Stimulated activated CD8-positive, alpha-beta memory T cell treated with anti-CD3 and anti-CD28 coated beads, Interleukin-12 subunit alpha, Interleukin-12 subunit beta, amount 100 ng/mL, for 24 hours (primary cell): ENCODE measurements at regions not wholly inside any gene's neighbourhood (a gene's known extent, or its start where the extent isn't known, plus 50 kb on each side); places are given as distances from the start of the nearest gene placed in this dataset.

Experiments used
- DNase-seq: peaks from one replicate; pipeline ENCODE4 v3.0.0-alpha.2; 2020; ENCODE audit errors: extremely low read depth

DNA sequence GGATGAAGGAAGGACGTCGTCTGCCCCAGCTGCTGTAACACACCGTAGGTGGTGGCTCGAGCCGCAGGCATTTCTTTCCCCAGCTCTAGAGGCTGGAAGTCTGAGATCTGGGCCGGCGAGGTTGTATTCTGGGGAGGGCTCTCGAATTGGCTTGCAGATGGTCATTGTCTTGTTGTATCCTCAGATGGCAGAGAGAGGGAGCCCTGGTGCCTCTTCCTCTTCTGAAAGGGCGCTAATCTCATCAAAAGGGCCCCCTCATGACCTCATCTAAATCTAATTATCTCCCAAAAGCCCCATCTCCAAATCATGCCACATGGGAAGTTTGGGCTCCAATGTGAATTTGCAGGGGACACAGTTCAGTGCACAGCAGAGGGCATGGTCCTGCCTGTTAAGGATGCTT is 109.0 kb downstream of the SIK1 start:
- DNase-seq: no peak

- DNase-seq: no peak
Observed at GRCh38 chr21:43317254-43317748, 109.6 kb downstream of the SIK1 start.

GRCh38 chr21:43316156-43316845 is 110.6 kb downstream of the SIK1 start:
- DNase-seq: no peak

GRCh38 chr21:43315244-43316137 is 111.4 kb downstream of the SIK1 start:
- no peak for DNase-seq

DNA sequence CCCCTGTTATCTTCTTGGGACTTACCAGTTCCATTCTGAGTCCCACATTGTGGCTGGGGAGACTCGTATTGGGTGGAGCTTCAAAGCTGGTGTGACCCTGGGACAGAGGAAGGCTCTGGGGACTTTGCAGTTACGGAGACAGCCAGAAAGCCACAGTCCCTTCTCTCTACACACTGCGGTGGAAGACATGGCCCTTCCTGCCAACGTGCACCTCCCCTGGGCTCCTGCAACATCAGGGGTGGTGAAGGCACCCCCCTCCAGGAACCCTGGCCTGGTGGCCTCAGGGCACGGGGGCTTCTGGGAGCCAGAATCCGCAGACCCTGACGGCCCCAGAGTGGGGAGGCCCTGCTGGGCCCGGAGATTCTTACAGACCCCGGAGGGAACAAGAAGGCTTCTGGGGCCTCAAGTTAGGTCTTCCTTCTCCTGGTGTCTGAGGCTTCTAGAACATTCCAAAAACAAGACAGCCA is 113.0 kb downstream of the SIK1 start:
- DNase-seq: no peak

GRCh38 chr21:43313221-43313938 is 113.6 kb downstream of the SIK1 start:
- DNase-seq: no peak

DNA sequence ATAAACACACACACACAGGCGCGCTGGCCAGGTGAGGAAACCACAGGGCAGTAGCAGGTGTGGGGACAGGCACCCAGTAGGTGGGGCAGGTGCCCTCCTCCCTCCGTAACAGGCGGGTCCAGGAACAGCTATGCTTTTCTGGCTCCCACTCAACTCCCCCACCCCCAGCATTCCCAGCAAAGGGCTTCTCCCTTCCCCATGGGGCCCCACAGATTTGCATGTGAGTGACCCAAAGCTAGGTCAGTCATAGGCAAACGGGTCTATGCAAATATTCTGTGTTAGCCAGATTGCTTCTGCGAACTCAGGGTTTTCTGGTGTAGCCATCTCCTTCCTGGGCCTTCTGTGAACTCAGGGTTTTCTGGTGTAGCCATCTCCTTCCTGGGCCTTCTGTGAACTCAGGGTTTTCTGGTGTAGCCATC is 114.2 kb downstream of the SIK1 start:
- no peak for DNase-seq

DNA sequence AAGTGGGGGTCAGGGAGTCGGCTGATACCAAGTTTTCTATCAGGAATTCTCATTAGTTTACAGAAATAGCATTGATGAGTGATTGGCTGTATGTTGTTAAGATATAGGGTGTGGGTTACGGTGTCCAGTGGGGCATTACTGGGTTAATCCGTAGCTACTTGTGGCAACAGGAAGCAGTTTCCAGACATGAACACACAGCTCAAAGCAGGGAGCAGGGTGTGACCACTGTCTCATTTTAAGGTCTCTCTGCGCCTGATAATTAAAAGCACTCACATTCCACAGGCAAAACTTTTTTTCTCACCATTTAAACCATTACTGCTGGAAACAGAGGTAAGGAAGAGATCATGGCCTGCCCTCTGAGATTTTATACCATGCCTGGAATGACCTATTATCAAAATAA is 114.9 kb downstream of the SIK1 start:
- DNase-seq: no peak

DNA sequence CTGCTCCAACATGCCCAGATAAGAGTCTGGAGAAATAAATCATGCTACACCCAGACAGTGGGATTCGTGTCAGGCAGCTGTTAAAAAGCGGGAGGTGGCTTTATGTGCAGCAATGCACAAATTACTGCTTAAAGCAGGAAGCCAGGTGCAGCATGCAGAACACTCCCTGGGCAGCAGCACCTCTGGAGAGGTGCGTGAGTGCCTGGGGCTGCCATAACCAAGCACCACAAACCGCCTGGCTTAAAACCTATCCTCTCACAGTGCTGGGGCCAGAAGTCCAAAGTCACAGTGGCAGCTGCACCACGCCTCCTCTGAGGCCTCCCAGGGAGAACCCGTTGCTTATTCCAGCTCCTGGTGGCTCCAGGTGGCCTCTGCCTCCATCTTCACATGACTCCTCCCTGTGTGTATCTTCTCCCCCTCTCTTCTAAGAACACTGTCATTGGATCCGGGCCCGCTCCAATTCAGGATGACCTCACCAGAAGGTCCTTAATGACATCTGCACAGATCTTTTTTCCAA is 115.6 kb downstream of the SIK1 start:
- DNase-seq: no peak

DNA sequence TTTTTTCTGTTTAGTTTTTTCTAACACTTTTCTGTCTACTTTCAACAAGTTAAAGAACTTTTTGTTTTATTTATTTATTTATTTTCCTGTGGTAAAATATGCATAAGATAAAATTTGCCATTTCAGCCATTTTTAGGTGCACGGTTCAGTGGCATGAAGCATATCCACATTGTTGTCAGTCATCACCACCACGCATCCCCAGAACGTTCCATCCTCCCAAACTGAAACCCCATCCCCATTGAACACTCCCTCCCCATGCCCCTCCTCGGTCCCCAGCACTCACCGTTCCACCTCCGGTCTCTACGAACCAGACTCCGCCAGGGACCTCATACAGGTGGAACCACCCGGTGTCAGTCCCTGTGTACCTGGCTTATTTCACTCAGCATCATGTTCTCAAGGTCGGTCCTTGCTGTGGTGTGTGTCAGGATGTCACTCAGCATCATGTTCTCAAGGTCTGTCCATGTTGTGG is 118.1 kb downstream of the SIK1 start:
- DNase-seq: no peak

DNA sequence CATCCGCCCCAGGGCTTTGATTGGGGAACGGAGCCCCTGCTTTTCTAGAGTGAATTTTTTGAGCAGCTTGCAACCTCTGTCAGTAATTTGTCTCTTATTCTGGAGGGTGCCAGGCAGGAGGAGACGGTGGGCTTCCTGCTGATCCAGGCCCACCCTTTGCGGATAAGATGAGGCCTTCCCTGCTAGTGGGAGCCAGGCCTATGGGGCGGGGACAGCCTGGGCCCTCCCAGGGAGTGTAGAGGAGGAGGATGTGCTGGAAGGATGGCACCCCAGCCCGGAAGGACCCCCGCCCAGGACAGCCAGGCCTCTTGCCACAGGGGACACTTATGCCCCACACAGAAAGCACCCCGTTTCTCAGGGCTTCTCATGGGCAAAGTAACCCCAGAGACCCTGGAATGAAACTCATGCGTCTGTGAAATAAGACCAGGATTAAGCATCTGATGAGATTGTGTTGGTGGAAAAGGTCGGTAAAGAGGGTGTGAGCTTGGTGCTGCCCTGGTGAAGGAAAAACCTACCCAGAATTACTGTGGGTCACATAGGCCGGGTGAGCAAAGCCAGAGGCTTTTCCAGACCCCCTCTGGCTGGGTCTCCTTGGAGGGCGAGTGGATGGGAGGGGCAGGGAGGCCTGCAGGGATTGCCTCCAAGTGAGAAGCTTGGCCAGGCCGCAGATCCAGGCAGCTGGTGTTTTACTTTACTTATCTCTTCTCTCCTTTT is 118.7 kb downstream of the SIK1 start:
- DNase-seq: no peak

DNA sequence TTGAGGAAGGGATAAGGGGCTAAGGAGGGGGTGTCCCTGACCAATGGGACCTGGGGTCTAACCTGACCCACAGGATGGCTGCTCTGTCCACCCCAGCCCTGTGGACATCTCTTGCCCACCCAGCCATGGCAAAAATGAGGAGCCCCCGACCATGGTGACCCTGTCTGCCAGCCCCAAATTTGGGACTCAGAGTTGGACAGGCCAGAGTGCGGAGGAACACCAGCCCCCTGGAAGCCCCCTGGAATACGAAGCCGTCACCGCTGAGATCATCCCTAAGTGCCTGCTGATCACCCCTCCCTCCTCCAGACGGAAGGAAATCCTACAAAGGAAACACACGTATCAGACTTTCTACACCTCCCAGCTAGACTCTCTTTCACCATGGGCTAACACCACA is 119.3 kb downstream of the SIK1 start:
- DNase-seq: no peak

GRCh38 chr21:43306911-43307676 is 119.8 kb downstream of the SIK1 start:
- DNase-seq: no peak

DNA sequence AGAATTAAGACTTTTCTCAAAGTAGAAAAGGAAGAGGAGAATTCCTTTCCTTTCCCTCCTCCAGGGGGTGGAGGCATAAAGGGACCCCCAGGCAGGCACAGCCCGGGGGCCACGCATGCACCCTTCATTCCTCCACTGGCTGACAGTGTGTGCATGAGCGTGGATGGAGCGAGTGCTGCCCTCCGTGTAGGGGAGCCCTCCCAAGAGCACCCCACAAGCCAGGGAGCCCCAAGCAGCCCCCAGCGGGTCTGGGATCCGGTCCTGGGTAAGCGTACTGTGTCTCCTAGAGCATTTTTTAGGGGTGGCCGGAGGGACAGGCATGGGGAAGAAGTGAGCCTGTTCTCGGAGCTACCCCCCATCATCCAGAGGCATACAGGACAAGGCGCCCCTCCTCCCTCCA is 120.5 kb downstream of the SIK1 start:
- DNase-seq: no peak

- DNase-seq: no peak
Observed at GRCh38 chr21:43305811-43306311, 121.1 kb downstream of the SIK1 start.

GRCh38 chr21:43305336-43305665 is 121.6 kb downstream of the SIK1 start:
- no peak for DNase-seq

DNA sequence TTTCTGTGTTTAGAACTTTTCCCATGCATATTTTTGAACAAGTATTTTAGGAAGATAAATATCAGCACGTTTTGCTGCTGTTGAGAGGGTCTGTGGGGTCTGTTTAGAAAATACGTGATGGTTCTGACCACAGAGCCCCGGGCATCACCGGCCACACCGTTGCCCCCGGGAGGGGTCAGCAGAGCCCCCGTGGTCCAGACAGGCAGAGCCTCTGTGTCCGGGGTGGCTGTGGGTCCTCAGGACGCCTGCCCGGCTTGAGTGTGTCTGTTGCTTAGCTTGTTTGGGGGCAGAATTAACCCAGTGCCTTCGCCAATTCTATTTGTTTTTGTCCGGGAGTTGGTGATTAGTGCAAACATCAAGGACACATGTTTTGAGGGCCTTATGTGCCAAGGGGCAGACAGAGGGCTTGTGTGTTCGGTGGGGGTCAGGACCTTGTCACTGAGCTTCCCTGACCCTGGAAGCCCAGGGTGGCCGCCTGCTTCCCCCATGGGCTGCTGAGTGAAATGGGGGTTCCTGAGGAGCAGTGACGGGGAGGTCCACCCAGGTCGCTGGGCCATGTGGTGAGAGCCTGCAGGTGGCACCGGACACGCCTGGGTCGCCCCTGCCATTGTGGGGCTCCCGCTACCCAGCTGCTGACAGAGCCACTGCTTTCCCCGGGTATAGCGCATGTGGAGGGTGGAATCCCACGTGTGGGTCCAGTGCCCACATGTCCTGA is 122.2 kb downstream of the SIK1 start:
- DNase-seq: no peak

DNA sequence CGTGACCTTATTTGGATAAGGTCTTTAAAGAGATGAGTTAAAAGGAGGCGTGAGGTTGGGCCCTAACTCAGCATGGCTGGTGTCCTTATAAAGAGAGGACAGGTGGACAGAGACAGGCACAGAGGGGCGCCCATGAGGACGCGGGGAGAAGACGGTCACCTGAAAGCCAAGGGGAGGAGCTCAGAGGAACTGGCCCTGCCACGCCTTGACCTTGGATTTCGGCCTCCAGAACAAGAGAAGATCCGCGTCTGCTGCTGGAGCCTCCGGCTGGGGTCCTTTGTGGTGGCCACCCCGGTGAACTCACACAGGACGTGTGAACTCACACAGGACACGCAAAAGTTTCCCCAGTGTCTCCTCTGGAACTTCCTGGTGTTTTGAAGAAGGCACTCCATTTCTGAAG is 122.7 kb downstream of the SIK1 start:
- no peak for DNase-seq

- no peak for DNase-seq
Observed at GRCh38 chr21:43303275-43304178, 123.4 kb downstream of the SIK1 start.
